Caco-2 (cell line): ENCODE measurements at regions not wholly inside any gene's neighbourhood (a gene's known extent, or its start where the extent isn't known, plus 50 kb on each side); places are given as distances from the start of the nearest gene placed in this dataset.

Experiments used
- BruUV-seq: library from RNA; stranded (reverse); fragments of 400-500 nt; replicated peaks from 2 replicates; lab custom pipeline; 2021; lab: Mats Ljungman, UMichigan
- CTCF ChIA-PET: fragments of 300-600 bp; sonication (Branson Sonifier 250); formaldehyde crosslinking; loops from one replicate; lab custom pipeline; 2022; ENCODE audit warnings: antibody characterized with exemption; lab: Charles Lee
- POLR2A ChIA-PET: fragments of 300-600 bp; sonication (Branson Sonifier 250); formaldehyde crosslinking; loops from one replicate; lab custom pipeline; 2022; ENCODE audit warnings: antibody characterized with exemption; lab: Charles Lee
- DNase-seq, 2 experiments: peaks; one replicate each; pipeline versions ENCODE4 v3.0.0 to v3.0.0-alpha.2; 2020 to 2022
- H3K27me3 ChIP-seq: replicated peaks from 2 replicates; pipeline ENCODE4 v1.6.0; 2011; ENCODE audit warnings: low read length; ENCODE audit not compliant: control insufficient read depth, insufficient read depth
- H3K36me3 ChIP-seq: 2 replicates; pipeline ENCODE4 v1.5.1; 2011; ENCODE audit warnings: low read length; ENCODE audit not compliant: control insufficient read depth, insufficient read depth
- H3K4me1 ChIP-seq: fragments of 250-450 bp; sonication (Bioruptor Pico); 2 replicates; pipeline ENCODE4 v1.5.1; 2020; ENCODE audit warnings: mild to moderate bottlenecking
- H3K4me3 ChIP-seq: 2 replicates; pipeline ENCODE4 v1.5.1; 2011; ENCODE audit warnings: low read depth, mild to moderate bottlenecking, control low read depth, low read length
- H3K9me3 ChIP-seq: fragments of 250-450 bp; sonication (Bioruptor Pico); 2 replicates; pipeline ENCODE4 v1.5.1; 2020; ENCODE audit warnings: mild to moderate bottlenecking, moderate library complexity
- H3K27ac Mint-ChIP-seq: one replicate; pipeline ENCODE4 v1.8.0; 2022; ENCODE audit warnings: mixed read lengths; ENCODE audit not compliant: unreplicated experiment
- H3K27me3 Mint-ChIP-seq: one replicate; pipeline ENCODE4 v1.8.0; 2022; ENCODE audit warnings: mixed read lengths; ENCODE audit not compliant: insufficient read depth, unreplicated experiment
- H3K36me3 Mint-ChIP-seq: one replicate; pipeline ENCODE4 v1.8.0; 2022; ENCODE audit warnings: mild to moderate bottlenecking, mixed read lengths; ENCODE audit not compliant: insufficient read depth, unreplicated experiment
- H3K4me1 Mint-ChIP-seq: one replicate; pipeline ENCODE4 v1.8.0; 2022; ENCODE audit warnings: low read depth, mixed read lengths; ENCODE audit not compliant: unreplicated experiment
- H3K4me3 Mint-ChIP-seq: one replicate; pipeline ENCODE4 v1.8.0; 2022; ENCODE audit warnings: mild to moderate bottlenecking, moderate library complexity, mixed read lengths; ENCODE audit not compliant: unreplicated experiment
- H3K9me3 Mint-ChIP-seq: one replicate; pipeline ENCODE4 v1.8.0; 2022; ENCODE audit warnings: mixed read lengths; ENCODE audit not compliant: unreplicated experiment
- intact Hi-C: fragments of 100-400 bp; cut with micrococcal nuclease; formaldehyde crosslinking; loops from one replicate; pipeline ENCODE4 v1.10.0; 2022; ENCODE audit not compliant: unreplicated experiment
- TF ChIP-seq, protein P1 (sequence below), 2 experiments: fragments of 200-600 bp in 1 of 2; IDR thresholded peaks; 1 replicate in 1 of 2; 2 replicates in 1 of 2; pipeline versions ENCODE4 v1.5.1 to v1.8.0; 2011 to 2022; ENCODE audit warnings: antibody characterized with exemption in 1 of 2, control low read depth in 1 of 2, inconsistent platforms in 1 of 2, low read depth in 1 of 2, low read length in 1 of 2, mild to moderate bottlenecking in 1 of 2, moderate library complexity in 1 of 2; ENCODE audit not compliant: insufficient read depth in 1 of 2, severe bottlenecking in 1 of 2, unreplicated experiment in 1 of 2

DNA sequence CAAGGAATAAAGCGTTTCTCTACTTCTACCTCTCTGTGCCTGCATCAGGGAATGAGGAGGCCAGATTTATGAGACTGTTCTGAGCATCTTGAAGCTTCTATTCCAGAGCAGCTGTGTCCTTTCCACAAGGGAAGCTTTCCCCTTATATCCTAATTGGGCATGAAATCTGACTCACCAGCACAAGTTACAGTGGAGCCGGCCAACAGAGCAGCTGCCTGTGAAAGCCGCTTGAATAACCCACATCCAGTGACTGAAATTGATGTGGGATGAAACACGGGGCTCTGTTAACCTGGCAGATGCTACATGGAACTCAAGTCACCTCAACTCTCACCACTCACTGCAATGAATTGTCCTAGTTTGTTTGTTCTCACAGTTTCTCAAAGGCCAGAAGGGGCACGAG is 400.3 kb downstream of the TFAP2A start:
- no TSS peak for BruUV-seq
- no peaks in the 10 kb centered on the region for H3K9me3 Mint-ChIP-seq

DNA sequence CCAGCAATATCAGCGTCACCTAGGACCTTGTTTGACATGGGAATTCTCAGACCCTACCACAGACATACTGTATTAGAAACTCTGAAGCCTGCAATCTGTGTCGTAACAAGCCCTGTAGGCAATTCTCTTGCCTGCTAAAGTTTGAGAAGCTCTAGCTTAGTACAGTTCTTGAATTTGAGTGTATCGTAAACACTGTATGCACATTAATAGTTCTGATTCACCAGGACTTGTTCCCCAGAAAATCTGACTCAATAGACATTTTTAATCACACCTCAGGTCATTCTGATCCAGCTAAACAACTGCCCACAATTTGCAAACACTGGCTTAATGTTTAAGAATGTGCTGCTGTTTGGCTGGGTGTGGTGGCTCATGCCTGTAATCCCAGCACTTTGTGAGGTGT is 414.3 kb downstream of the TFAP2A start:
- no peak overlapping the region for H3K4me3 ChIP-seq
- H3K4me1 ChIP-seq = no peaks in the 10 kb centered on the region
- TF ChIP-seq, protein P1, sequence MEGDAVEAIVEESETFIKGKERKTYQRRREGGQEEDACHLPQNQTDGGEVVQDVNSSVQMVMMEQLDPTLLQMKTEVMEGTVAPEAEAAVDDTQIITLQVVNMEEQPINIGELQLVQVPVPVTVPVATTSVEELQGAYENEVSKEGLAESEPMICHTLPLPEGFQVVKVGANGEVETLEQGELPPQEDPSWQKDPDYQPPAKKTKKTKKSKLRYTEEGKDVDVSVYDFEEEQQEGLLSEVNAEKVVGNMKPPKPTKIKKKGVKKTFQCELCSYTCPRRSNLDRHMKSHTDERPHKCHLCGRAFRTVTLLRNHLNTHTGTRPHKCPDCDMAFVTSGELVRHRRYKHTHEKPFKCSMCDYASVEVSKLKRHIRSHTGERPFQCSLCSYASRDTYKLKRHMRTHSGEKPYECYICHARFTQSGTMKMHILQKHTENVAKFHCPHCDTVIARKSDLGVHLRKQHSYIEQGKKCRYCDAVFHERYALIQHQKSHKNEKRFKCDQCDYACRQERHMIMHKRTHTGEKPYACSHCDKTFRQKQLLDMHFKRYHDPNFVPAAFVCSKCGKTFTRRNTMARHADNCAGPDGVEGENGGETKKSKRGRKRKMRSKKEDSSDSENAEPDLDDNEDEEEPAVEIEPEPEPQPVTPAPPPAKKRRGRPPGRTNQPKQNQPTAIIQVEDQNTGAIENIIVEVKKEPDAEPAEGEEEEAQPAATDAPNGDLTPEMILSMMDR (IDR thresholded peaks at IDR 0.05; ENCODE audit: insufficient read depth in 1 of 2, low read depth in 1 of 2, low read length in 1 of 2, severe bottlenecking in 1 of 2, unreplicated experiment in 1 of 2) = no peak
- Mint-ChIP-seq H3K27me3 (no peaks in the 10 kb centered on the region), H3K9me3 (no peaks in the 10 kb centered on the region), H3K27ac (no peak overlapping the region), H3K36me3 (no peaks in the 10 kb centered on the region), H3K4me1 (no peaks in the 10 kb centered on the region), H3K4me3 (no peak overlapping the region)
- H3K9me3 ChIP-seq = no peaks in the 10 kb centered on the region
- intact Hi-C loops = no loop called here
- no peaks in the 10 kb centered on the region for H3K36me3 ChIP-seq
- DNase-seq = no peak
- ChIA-PET CTCF (no interaction called here), POLR2A (no interaction called here)
- BruUV-seq = no TSS peak
- H3K27me3 ChIP-seq = no peaks in the 10 kb centered on the region

More for the DNA sequence above, 400.3 kb downstream of the TFAP2A start:
- no peaks in the 10 kb centered on the region for H3K36me3 Mint-ChIP-seq
- intact Hi-C loops = no loop called here
- POLR2A ChIA-PET = no interaction called here
- no peak for DNase-seq
- no peaks in the 10 kb centered on the region for H3K27me3 Mint-ChIP-seq
- no peaks in the 10 kb centered on the region for H3K4me1 ChIP-seq
- H3K36me3 ChIP-seq = no peaks in the 10 kb centered on the region
- H3K4me3 Mint-ChIP-seq = no peak overlapping the region
- no peaks in the 10 kb centered on the region for H3K9me3 ChIP-seq
- CTCF ChIA-PET = no interaction called here
- H3K4me3 ChIP-seq = no peak overlapping the region
- no peaks in the 10 kb centered on the region for H3K4me1 Mint-ChIP-seq
- H3K27me3 ChIP-seq = no peaks in the 10 kb centered on the region
- H3K27ac Mint-ChIP-seq = no peak overlapping the region
- TF ChIP-seq, protein P1 (IDR thresholded peaks at IDR 0.05; ENCODE audit: insufficient read depth in 1 of 2, low read depth in 1 of 2, low read length in 1 of 2, severe bottlenecking in 1 of 2, unreplicated experiment in 1 of 2) = no peak

DNA sequence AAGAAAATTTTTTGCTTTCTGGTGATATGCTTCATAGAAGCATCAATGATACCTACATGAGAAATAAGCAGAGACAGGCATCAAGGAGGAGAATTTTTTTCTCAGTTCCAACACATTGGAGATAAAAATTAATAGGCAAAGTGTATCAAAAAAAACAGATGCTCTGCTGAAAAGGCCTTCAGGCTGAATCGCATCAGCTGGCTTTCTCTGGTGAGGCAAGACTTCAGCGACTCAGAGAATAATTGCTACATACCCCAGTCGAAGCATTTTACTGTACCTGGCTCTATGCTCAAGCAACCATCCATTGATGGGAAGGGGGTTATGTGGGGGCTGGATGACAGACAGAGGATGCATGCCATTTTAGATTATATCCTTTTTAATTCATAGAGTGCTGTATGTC is 415.1 kb downstream of the TFAP2A start:
- no peak overlapping the region for H3K4me3 ChIP-seq
- no peak overlapping the region for H3K4me3 Mint-ChIP-seq
- intact Hi-C loops = no loop called here
- no peaks in the 10 kb centered on the region for H3K36me3 ChIP-seq
- H3K4me1 Mint-ChIP-seq = no peaks in the 10 kb centered on the region
- TF ChIP-seq, protein P1 (IDR thresholded peaks at IDR 0.05; ENCODE audit: insufficient read depth in 1 of 2, low read depth in 1 of 2, low read length in 1 of 2, severe bottlenecking in 1 of 2, unreplicated experiment in 1 of 2) = no peak
- no peaks in the 10 kb centered on the region for H3K27me3 ChIP-seq
- H3K9me3 ChIP-seq = no peaks in the 10 kb centered on the region
- ChIA-PET CTCF (no interaction called here), POLR2A (no interaction called here)
- H3K9me3 Mint-ChIP-seq = no peaks in the 10 kb centered on the region
- no peaks in the 10 kb centered on the region for H3K36me3 Mint-ChIP-seq
- H3K4me1 ChIP-seq = no peaks in the 10 kb centered on the region
- H3K27me3 Mint-ChIP-seq = no peaks in the 10 kb centered on the region
- no peak for DNase-seq
- H3K27ac Mint-ChIP-seq = no peak overlapping the region
- BruUV-seq = no TSS peak
